HCT116 (cell line): ENCODE measurements at regions not wholly inside any gene's neighbourhood (a gene's known extent, or its start where the extent isn't known, plus 50 kb on each side); places are given as distances from the start of the nearest gene placed in this dataset.

ENCODE experiments used
- ATAC-seq: fragments of 200-7000 bp; cut with Tn5 transposase; 2 replicates; pipeline ENCODE4 v1.9.1; 2020; ENCODE audit warnings: mild to moderate bottlenecking, moderate library complexity
- BruUV-seq: library from RNA; stranded (reverse); fragments of 400-500 nt; replicated peaks from 2 replicates; lab custom pipeline; 2021; lab: Mats Ljungman, UMichigan
- CTCF ChIA-PET: fragments of 300-600 bp; sonication (Branson Sonifier 250); formaldehyde crosslinking; loops from one replicate; lab custom pipeline; 2021; ENCODE audit warnings: antibody characterized with exemption; lab: Charles Lee
- POLR2A ChIA-PET: fragments of 300-600, 350-600 bp; sonication (Branson Sonifier 250); formaldehyde crosslinking; loops from one replicate; lab custom pipeline; 2021; ENCODE audit warnings: antibody characterized with exemption; lab: Charles Lee
- RAD21 ChIA-PET, 2 experiments: fragments of 300-600 bp; sonication (Branson Sonifier 250); formaldehyde crosslinking; loops; one replicate each; lab custom pipeline; 2023; ENCODE audit warnings: low total read pairs in 2 of 2; ENCODE audit not compliant: uncharacterized antibody in 2 of 2, unreplicated experiment in 2 of 2, low non-redundant PET in 1 of 2; lab: Charles Lee
- DNase-seq: peaks from one replicate; pipeline ENCODE4 v3.0.0-alpha.2; 2010; ENCODE audit warnings: low read depth, low spot score
- H2AFZ ChIP-seq: fragments of 200-600 bp; shearing (Covaris generic), sonication (generic); 2 replicates; pipeline ENCODE4 v1.6.1; 2017; ENCODE audit warnings: low read depth, mixed run types, mixed read lengths, antibody characterized with exemption, low read length; ENCODE audit not compliant: poor library complexity, severe bottlenecking
- H3K27ac ChIP-seq: 2 replicates; pipeline ENCODE4 v1.5.1; 2012; ENCODE audit warnings: low read depth, low read length
- H3K27me3 ChIP-seq: fragments of 200-600 bp; sonication (generic); 2 replicates; pipeline ENCODE4 v1.6.1; 2016; ENCODE audit warnings: mixed run types, low read length, mixed read lengths; ENCODE audit not compliant: insufficient read depth
- H3K36me3 ChIP-seq, 2 experiments: fragments of 200-500 bp in 1 of 2; fragments of 200-600 bp in 1 of 2; sonication (Bioruptor generic) in 1 of 2; sonication (generic) in 1 of 2; 2 replicates each; pipeline versions ENCODE4 v1.5.1 to v1.6.1; 2014 to 2016; ENCODE audit warnings: low read length in 2 of 2, inconsistent platforms in 1 of 2, mixed read lengths in 1 of 2, mixed run types in 1 of 2; ENCODE audit not compliant: insufficient read depth in 2 of 2, control insufficient read depth in 1 of 2
- H3K4me1 ChIP-seq, 2 experiments: fragments of 200-600 bp in 1 of 2; sonication (generic) in 1 of 2; 2 replicates each; pipeline versions ENCODE4 v1.5.1 to v1.6.1; 2012 to 2017; ENCODE audit warnings: low read length in 2 of 2, inconsistent platforms in 1 of 2, mild to moderate bottlenecking in 1 of 2, mixed read lengths in 1 of 2, mixed run types in 1 of 2, moderate library complexity in 1 of 2; ENCODE audit not compliant: insufficient read depth in 2 of 2, control insufficient read depth in 1 of 2
- H3K4me2 ChIP-seq: fragments of 200-600 bp; sonication (generic); 2 replicates; pipeline ENCODE4 v1.6.1; 2017; ENCODE audit warnings: mixed run types, low read length, mixed read lengths
- H3K4me3 ChIP-seq, 2 experiments: fragments of 200-600 bp in 1 of 2; sonication (generic) in 1 of 2; replicated peaks in 1 of 2; 2 replicates each; pipeline ENCODE4 v1.5.1; 2011 to 2016; ENCODE audit warnings: low read length in 2 of 2, control low read depth in 1 of 2, low read depth in 1 of 2, mild to moderate bottlenecking in 1 of 2, mixed read lengths in 1 of 2, mixed run types in 1 of 2
- H3K79me2 ChIP-seq: fragments of 200-600 bp; sonication (generic); 2 replicates; pipeline ENCODE4 v1.6.1; 2017; ENCODE audit warnings: mild to moderate bottlenecking, mixed run types, low read length, moderate library complexity, mixed read lengths; ENCODE audit not compliant: insufficient read depth
- H3K9ac ChIP-seq: fragments of 200-600 bp; sonication (generic); 2 replicates; pipeline ENCODE4 v1.6.1; 2016; ENCODE audit warnings: low read length, mixed read lengths
- H3K9me2 ChIP-seq: fragments of 200-600 bp; sonication (generic), shearing (Covaris generic); 2 replicates; pipeline ENCODE4 v1.6.1; 2017; ENCODE audit warnings: mixed run types, mild to moderate bottlenecking, moderate library complexity; ENCODE audit not compliant: insufficient read depth
- H3K9me3 ChIP-seq, 2 experiments: fragments of 200-500 bp in 1 of 2; fragments of 200-600 bp in 1 of 2; sonication (Bioruptor generic) in 1 of 2; sonication (generic) in 1 of 2; 2 replicates each; pipeline ENCODE4 v1.6.1; 2014 to 2017; ENCODE audit warnings: low read length in 2 of 2, mixed read lengths in 2 of 2, inconsistent platforms in 1 of 2, low read depth in 1 of 2, mild to moderate bottlenecking in 1 of 2, mixed run types in 1 of 2, moderate library complexity in 1 of 2; ENCODE audit not compliant: control insufficient read depth in 1 of 2, insufficient read depth in 1 of 2
- H4K20me1 ChIP-seq: fragments of 200-600 bp; sonication (generic), shearing (Covaris generic); 2 replicates; pipeline ENCODE4 v1.6.1; 2017; ENCODE audit warnings: mixed run types, mild to moderate bottlenecking, moderate library complexity; ENCODE audit not compliant: insufficient read depth
- CBX3 ChIP-seq: IDR thresholded peaks from 2 replicates; pipeline ENCODE4 v1.6.1; 2012; ENCODE audit warnings: low read depth
- CEBPB ChIP-seq: IDR thresholded peaks from 2 replicates; pipeline ENCODE4 v1.6.1; 2012; ENCODE audit warnings: low read depth
- EGR1 ChIP-seq: IDR thresholded peaks from 2 replicates; pipeline ENCODE4 v1.6.1; 2012; ENCODE audit warnings: low read depth
- ELF1 ChIP-seq: IDR thresholded peaks from 2 replicates; pipeline ENCODE4 v1.6.1; 2012; ENCODE audit warnings: low read depth, borderline replicate concordance
- EZH2 ChIP-seq: fragments of 200-600 bp; sonication (generic); IDR thresholded peaks from 2 replicates; pipeline ENCODE4 v1.6.1; 2017; ENCODE audit warnings: antibody characterized with exemption, mixed run types
- EZH2phosphoT487 ChIP-seq: fragments of 200-600 bp; IDR thresholded peaks from 2 replicates; pipeline ENCODE4 v1.6.1; 2018; ENCODE audit warnings: antibody characterized with exemption, borderline replicate concordance
- FOSL1 ChIP-seq: IDR thresholded peaks from 2 replicates; pipeline ENCODE4 v1.6.1; 2012; ENCODE audit warnings: low read depth
- JUND ChIP-seq: IDR thresholded peaks from 2 replicates; pipeline ENCODE4 v1.6.1; 2012
- POLR2A ChIP-seq: IDR thresholded peaks from 2 replicates; pipeline ENCODE4 v1.7.0; 2011; ENCODE audit warnings: borderline replicate concordance; ENCODE audit not compliant: insufficient read depth, insufficient read length; ENCODE audit errors: extremely low read depth
- RAD21 ChIP-seq: IDR thresholded peaks from 2 replicates; pipeline ENCODE4 v1.6.1; 2012; ENCODE audit warnings: low read depth, mild to moderate bottlenecking
- SP1 ChIP-seq: IDR thresholded peaks from 2 replicates; pipeline ENCODE4 v1.6.1; 2012; ENCODE audit warnings: low read depth
- TCF7L2 ChIP-seq: IDR thresholded peaks from 2 replicates; pipeline ENCODE4 v1.7.0; 2011; ENCODE audit warnings: borderline replicate concordance, inconsistent platforms; ENCODE audit not compliant: insufficient read depth, insufficient read length; ENCODE audit errors: extremely low read depth
- ZFX ChIP-seq: fragments of 450-650 bp; IDR thresholded peaks from 2 replicates; pipeline ENCODE4 v1.6.1; 2017
- intact Hi-C: fragments of 100-400 bp; cut with micrococcal nuclease; formaldehyde crosslinking; loops from 2 replicates; pipeline ENCODE4 v1.10.0; 2022
- TF ChIP-seq, protein P1 (sequence below): IDR thresholded peaks from 2 replicates; pipeline ENCODE4 v1.6.1; 2012
- TF ChIP-seq, protein P2 (sequence below), 3 experiments: fragments of 200-600 bp in 1 of 3; sonication (generic) in 1 of 3; IDR thresholded peaks in 2 of 3; conservative IDR thresholded peaks in 1 of 3; 2 replicates each; pipeline ENCODE4 v1.5.1; 2012 to 2017; ENCODE audit warnings: low read depth in 2 of 3, low read length in 2 of 3, antibody characterized with exemption in 1 of 3, borderline replicate concordance in 1 of 3, control low read depth in 1 of 3, mild to moderate bottlenecking in 1 of 3, mixed read lengths in 1 of 3, mixed run types in 1 of 3, moderate library complexity in 1 of 3; ENCODE audit not compliant: insufficient read depth in 1 of 3
- TF ChIP-seq, protein P3 (sequence below): IDR thresholded peaks from 2 replicates; pipeline ENCODE4 v1.6.1; 2012
- TF ChIP-seq, protein P4 (sequence below): IDR thresholded peaks from 2 replicates; pipeline ENCODE4 v1.6.1; 2011; ENCODE audit warnings: mild to moderate bottlenecking, low read length, moderate library complexity; ENCODE audit not compliant: insufficient replicate concordance; ENCODE audit errors: extremely low read depth

DNA sequence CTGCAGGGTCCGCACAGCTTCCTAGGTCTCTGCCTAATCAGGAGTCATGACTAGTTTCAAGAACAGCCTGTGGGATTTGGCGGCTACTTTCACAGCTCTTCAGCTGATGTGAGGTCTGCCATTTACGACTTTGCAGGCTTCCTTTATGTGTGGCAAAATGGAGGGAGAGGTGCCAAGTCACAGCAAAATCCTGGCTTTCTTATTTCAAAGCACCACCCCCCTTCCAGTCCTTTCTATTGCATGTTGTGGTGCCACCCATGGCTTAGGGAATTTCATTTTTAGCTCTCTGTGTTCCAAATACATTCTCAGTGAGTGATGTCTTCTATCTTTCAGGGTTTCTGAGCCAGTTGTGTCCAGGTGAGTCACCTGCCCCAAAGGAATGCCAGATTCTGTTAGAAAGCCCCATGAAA lies 75.1 kb upstream of the WLS start:
- ATAC-seq: no peak
- Histone ChIP-seq H3K9ac (no peak overlapping the region), H3K27me3 (no peaks in the 10 kb centered on the region), H4K20me1 (no peaks in the 10 kb centered on the region), H3K27ac (no peak overlapping the region), H3K9me2 (no peaks in the 10 kb centered on the region), H3K79me2 (no peaks in the 10 kb centered on the region), H3K4me1 (peaks cover 0 to 10% of the 10 kb centered on the region in 2 experiments; a peak in 1 of 4 replicates), H3K9me3 (no peaks in the 10 kb centered on the region), H3K4me3 (no peak overlapping the region), H2AFZ (no peak overlapping the region)
- ChIA-PET POLR2A (no interaction called here), CTCF (no interaction called here), RAD21 (no interaction called here)
- intact Hi-C loops: no loop called here
- BruUV-seq: no TSS peak
- no peak for TF ChIP-seq EZH2phosphoT487
- TF ChIP-seq EZH2: no peak
- no peak for TF ChIP-seq EGR1
- TF ChIP-seq CEBPB: no peak
- TF ChIP-seq, protein P1, sequence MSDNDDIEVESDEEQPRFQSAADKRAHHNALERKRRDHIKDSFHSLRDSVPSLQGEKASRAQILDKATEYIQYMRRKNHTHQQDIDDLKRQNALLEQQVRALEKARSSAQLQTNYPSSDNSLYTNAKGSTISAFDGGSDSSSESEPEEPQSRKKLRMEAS: no peak
- no peak for TF ChIP-seq JUND
- TF ChIP-seq FOSL1: no peak
- no peak for TF ChIP-seq ZFX
- no peak for TF ChIP-seq RAD21
- TF ChIP-seq, all 23 proteins: peak for 0
- Histone ChIP-seq H3K36me3 (no peaks in the 10 kb centered on the region), H3K4me2 (no peak overlapping the region)
- no peak for DNase-seq

DNA sequence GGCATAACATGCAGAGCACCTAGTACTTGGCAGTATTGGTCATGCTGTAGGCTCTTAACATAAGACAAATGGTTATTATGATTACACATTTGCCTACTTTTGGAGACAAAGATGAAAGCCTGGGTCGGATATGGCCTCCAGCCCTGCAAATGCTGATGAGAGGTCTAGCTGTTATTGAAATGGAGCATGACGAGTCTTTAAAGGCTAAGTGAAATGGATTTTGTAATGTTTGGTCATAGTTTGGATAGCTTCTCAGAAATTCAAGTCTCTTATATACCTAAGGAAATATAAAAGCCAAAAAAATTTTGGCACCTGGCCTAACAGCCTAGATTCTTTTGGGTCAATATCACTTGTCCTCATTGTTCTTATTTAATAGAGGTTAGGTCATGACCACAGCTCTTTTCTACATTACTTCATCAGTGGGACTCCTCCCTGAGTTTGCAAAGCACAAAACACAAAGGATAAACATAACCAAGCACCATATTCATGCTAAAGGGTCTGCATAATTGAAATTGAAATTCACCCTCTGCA lies 69.2 kb upstream of the WLS start:
- CTCF ChIA-PET: no interaction called here
- Histone ChIP-seq H3K4me2 (no peak overlapping the region), H4K20me1 (no peaks in the 10 kb centered on the region), H3K9me2 (no peaks in the 10 kb centered on the region), H3K36me3 (no peaks in the 10 kb centered on the region), H2AFZ (no peak overlapping the region), H3K4me1 (no peaks in the 10 kb centered on the region), H3K9me3 (no peaks in the 10 kb centered on the region), H3K4me3 (no peak overlapping the region), H3K79me2 (no peaks in the 10 kb centered on the region), H3K9ac (no peak overlapping the region), H3K27ac (no peak overlapping the region), H3K27me3 (no peaks in the 10 kb centered on the region)
- no TSS peak for BruUV-seq
- intact Hi-C loops: no loop called here
- DNase-seq (no peak), ATAC-seq (no peak)
- POLR2A ChIA-PET: no interaction called here
- RAD21 ChIA-PET: no interaction called here
- TF ChIP-seq CBX3: no peak
- TF ChIP-seq SP1: no peak
- TF ChIP-seq ELF1: no peak
- TF ChIP-seq TCF7L2: no peak
- no peak for TF ChIP-seq FOSL1
- no peak for TF ChIP-seq POLR2A
- no peak for TF ChIP-seq EGR1
- TF ChIP-seq, protein P2, sequence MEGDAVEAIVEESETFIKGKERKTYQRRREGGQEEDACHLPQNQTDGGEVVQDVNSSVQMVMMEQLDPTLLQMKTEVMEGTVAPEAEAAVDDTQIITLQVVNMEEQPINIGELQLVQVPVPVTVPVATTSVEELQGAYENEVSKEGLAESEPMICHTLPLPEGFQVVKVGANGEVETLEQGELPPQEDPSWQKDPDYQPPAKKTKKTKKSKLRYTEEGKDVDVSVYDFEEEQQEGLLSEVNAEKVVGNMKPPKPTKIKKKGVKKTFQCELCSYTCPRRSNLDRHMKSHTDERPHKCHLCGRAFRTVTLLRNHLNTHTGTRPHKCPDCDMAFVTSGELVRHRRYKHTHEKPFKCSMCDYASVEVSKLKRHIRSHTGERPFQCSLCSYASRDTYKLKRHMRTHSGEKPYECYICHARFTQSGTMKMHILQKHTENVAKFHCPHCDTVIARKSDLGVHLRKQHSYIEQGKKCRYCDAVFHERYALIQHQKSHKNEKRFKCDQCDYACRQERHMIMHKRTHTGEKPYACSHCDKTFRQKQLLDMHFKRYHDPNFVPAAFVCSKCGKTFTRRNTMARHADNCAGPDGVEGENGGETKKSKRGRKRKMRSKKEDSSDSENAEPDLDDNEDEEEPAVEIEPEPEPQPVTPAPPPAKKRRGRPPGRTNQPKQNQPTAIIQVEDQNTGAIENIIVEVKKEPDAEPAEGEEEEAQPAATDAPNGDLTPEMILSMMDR (IDR thresholded peaks at IDR 0.05 in 2 of 3, conservative IDR thresholded peaks at IDR 0.05 in 1 of 3; ENCODE audit: borderline replicate concordance in 1 of 3, insufficient read depth in 1 of 3, low read depth in 2 of 3, low read length in 2 of 3): no peak
- TF ChIP-seq, protein P3, sequence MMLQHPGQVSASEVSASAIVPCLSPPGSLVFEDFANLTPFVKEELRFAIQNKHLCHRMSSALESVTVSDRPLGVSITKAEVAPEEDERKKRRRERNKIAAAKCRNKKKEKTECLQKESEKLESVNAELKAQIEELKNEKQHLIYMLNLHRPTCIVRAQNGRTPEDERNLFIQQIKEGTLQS: no peak
- TF ChIP-seq, protein P1: no peak
- TF ChIP-seq, protein P4, sequence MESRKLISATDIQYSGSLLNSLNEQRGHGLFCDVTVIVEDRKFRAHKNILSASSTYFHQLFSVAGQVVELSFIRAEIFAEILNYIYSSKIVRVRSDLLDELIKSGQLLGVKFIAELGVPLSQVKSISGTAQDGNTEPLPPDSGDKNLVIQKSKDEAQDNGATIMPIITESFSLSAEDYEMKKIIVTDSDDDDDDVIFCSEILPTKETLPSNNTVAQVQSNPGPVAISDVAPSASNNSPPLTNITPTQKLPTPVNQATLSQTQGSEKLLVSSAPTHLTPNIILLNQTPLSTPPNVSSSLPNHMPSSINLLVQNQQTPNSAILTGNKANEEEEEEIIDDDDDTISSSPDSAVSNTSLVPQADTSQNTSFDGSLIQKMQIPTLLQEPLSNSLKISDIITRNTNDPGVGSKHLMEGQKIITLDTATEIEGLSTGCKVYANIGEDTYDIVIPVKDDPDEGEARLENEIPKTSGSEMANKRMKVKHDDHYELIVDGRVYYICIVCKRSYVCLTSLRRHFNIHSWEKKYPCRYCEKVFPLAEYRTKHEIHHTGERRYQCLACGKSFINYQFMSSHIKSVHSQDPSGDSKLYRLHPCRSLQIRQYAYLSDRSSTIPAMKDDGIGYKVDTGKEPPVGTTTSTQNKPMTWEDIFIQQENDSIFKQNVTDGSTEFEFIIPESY: no peak
- TF ChIP-seq RAD21: no peak
- no peak for TF ChIP-seq EZH2
